Keratinocyte (primary cell): ENCODE measurements at regions not wholly inside any gene's neighbourhood (a gene's known extent, or its start where the extent isn't known, plus 50 kb on each side); places are given as distances from the start of the nearest gene placed in this dataset.

Experiments
- EZH2 ChIP-seq: IDR thresholded peaks from one replicate; pipeline ENCODE4 v1.6.1; 2012; ENCODE audit warnings: inconsistent platforms, mild to moderate bottlenecking, low read length, moderate library complexity
- TF ChIP-seq, protein P1 (sequence below), 3 experiments: IDR thresholded peaks in 1 of 3; conservative IDR thresholded peaks in 1 of 3; optimal IDR thresholded peaks in 1 of 3; 2 replicates in 2 of 3; 3 replicates in 1 of 3; pipeline versions ENCODE3 to v1.5.1; 2011; ENCODE audit warnings: low read length in 3 of 3, mild to moderate bottlenecking in 3 of 3, moderate library complexity in 2 of 3, control low read depth in 1 of 3, inconsistent platforms in 1 of 3; ENCODE audit not compliant: insufficient read depth in 2 of 3; ENCODE audit errors: extremely low read depth in 1 of 3

DNA sequence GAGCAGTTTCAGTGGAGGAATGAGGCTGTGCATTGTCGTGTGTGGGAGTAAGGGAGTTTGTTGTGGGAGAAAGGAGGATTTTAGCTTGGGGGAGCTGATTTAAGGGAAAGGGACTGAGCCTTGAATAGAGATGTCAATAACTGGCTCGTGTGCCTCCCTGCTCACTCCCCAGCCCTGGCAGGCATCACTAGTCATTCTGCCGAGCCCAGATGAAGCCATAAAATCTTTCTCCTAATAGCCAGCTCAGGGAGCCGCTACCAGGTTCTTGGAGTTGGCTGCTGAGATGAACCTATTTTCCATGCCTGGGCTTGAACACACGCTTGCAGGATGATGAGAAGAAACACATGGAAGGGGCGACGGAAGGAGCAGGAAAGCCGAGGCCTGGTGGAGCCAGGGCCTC is 65.0 kb upstream of the POU3F1 start:
- TF ChIP-seq, protein P1, sequence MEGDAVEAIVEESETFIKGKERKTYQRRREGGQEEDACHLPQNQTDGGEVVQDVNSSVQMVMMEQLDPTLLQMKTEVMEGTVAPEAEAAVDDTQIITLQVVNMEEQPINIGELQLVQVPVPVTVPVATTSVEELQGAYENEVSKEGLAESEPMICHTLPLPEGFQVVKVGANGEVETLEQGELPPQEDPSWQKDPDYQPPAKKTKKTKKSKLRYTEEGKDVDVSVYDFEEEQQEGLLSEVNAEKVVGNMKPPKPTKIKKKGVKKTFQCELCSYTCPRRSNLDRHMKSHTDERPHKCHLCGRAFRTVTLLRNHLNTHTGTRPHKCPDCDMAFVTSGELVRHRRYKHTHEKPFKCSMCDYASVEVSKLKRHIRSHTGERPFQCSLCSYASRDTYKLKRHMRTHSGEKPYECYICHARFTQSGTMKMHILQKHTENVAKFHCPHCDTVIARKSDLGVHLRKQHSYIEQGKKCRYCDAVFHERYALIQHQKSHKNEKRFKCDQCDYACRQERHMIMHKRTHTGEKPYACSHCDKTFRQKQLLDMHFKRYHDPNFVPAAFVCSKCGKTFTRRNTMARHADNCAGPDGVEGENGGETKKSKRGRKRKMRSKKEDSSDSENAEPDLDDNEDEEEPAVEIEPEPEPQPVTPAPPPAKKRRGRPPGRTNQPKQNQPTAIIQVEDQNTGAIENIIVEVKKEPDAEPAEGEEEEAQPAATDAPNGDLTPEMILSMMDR (optimal IDR thresholded peaks at IDR 0.05 in 1 of 3, IDR thresholded peaks at IDR 0.05 in 1 of 3, conservative IDR thresholded peaks at IDR 0.05 in 1 of 3; ENCODE audit: extremely low read depth in 1 of 3, insufficient read depth in 2 of 3, low read length in 3 of 3): no peak
- TF ChIP-seq EZH2: no peak
